Liver (tissue), 8 donors: ENCODE measurements at regions not wholly inside any gene's neighbourhood (a gene's known extent, or its start where the extent isn't known, plus 50 kb on each side); places are given as distances from the start of the nearest gene placed in this dataset.

Experiments
- DNase-seq: peaks from one replicate; pipeline ENCODE4 v3.0.0-alpha.2; 2017; ENCODE audit warnings: low spot score
- H3K27ac ChIP-seq, 2 donors: one replicate each; pipeline ENCODE4 v1.7.0; 2013; ENCODE audit warnings: inconsistent platforms in 2 of 2, low read length in 2 of 2, control low read depth in 1 of 2, low read depth in 1 of 2, mild to moderate bottlenecking in 1 of 2
- H3K27me3 ChIP-seq, 4 donors: one replicate each; pipeline versions ENCODE4 v1.6.1 to v1.7.0; 2013; ENCODE audit warnings: low read length in 3 of 4, inconsistent platforms in 1 of 4, mild to moderate bottlenecking in 1 of 4, moderate library complexity in 1 of 4; ENCODE audit not compliant: control insufficient read depth in 4 of 4, insufficient read depth in 4 of 4
- H3K36me3 ChIP-seq, 4 donors: one replicate each; pipeline versions ENCODE4 v1.6.1 to v1.7.0; 2013; ENCODE audit warnings: low read length in 3 of 4, mild to moderate bottlenecking in 3 of 4, low read depth in 1 of 4, moderate library complexity in 1 of 4; ENCODE audit not compliant: control insufficient read depth in 4 of 4, insufficient read depth in 3 of 4
- H3K4me1 ChIP-seq, 4 donors: one replicate each; pipeline versions ENCODE4 v1.6.1 to v1.7.0; 2013; ENCODE audit warnings: low read length in 3 of 4, mild to moderate bottlenecking in 3 of 4, moderate library complexity in 1 of 4; ENCODE audit not compliant: control insufficient read depth in 4 of 4, insufficient read depth in 4 of 4
- H3K4me3 ChIP-seq, 3 donors: one replicate each; pipeline versions ENCODE4 v1.6.1 to v1.7.0; 2013; ENCODE audit warnings: low read length in 3 of 3, control low read depth in 1 of 3, low read depth in 1 of 3, mild to moderate bottlenecking in 1 of 3
- H3K9ac ChIP-seq, 2 donors: one replicate each; pipeline ENCODE4 v1.7.0; 2013; ENCODE audit warnings: low read length in 2 of 2, mild to moderate bottlenecking in 2 of 2, moderate library complexity in 2 of 2, control low read depth in 1 of 2, low read depth in 1 of 2
- H3K9me3 ChIP-seq, 4 donors: one replicate each; pipeline versions ENCODE4 v1.6.1 to v1.7.0; 2013; ENCODE audit warnings: low read length in 3 of 4; ENCODE audit not compliant: control insufficient read depth in 4 of 4
- ATF3 ChIP-seq: IDR thresholded peaks from 2 replicates; pipeline ENCODE4 v1.6.1; 2016; ENCODE audit warnings: antibody characterized with exemption
- CTCF ChIP-seq: fragments of 150-350 bp; IDR thresholded peaks from 2 replicates; pipeline ENCODE4 v1.5.1; 2017; ENCODE audit warnings: improper control_type of control experiment, low read depth, low read length; ENCODE audit not compliant: missing input control
- EGR1 ChIP-seq, 2 donors: IDR thresholded peaks; 2 replicates each; pipeline ENCODE4 v1.6.1; 2016 to 2018; ENCODE audit warnings: antibody characterized with exemption in 2 of 2, low read depth in 2 of 2
- FOXA1 ChIP-seq: IDR thresholded peaks from 2 replicates; pipeline ENCODE4 v1.6.1; 2016; ENCODE audit warnings: antibody characterized with exemption
- FOXA2 ChIP-seq: IDR thresholded peaks from 2 replicates; pipeline ENCODE4 v1.6.1; 2016; ENCODE audit warnings: antibody characterized with exemption
- GABPA ChIP-seq, 2 donors: IDR thresholded peaks in 1 of 2; conservative IDR thresholded peaks in 1 of 2; 2 replicates each; pipeline ENCODE4 v1.6.1; 2016; ENCODE audit warnings: antibody characterized with exemption in 2 of 2, mild to moderate bottlenecking in 1 of 2, moderate library complexity in 1 of 2
- HNF4A ChIP-seq, 2 donors: conservative IDR thresholded peaks; 2 replicates each; pipeline ENCODE4 v1.6.1; 2016; ENCODE audit warnings: antibody characterized with exemption in 2 of 2, mild to moderate bottlenecking in 2 of 2
- HNF4G ChIP-seq: IDR thresholded peaks from 2 replicates; pipeline ENCODE4 v1.6.1; 2016; ENCODE audit warnings: antibody characterized with exemption
- JUND ChIP-seq, 2 donors: IDR thresholded peaks; 2 replicates each; pipeline ENCODE4 v1.6.1; 2016; ENCODE audit warnings: antibody characterized with exemption in 2 of 2
- MAX ChIP-seq: IDR thresholded peaks from 2 replicates; pipeline ENCODE4 v1.6.1; 2016; ENCODE audit warnings: antibody characterized with exemption
- NR2F2 ChIP-seq: IDR thresholded peaks from 2 replicates; pipeline ENCODE4 v1.6.1; 2016; ENCODE audit warnings: antibody characterized with exemption
- RAD21 ChIP-seq, 2 donors: IDR thresholded peaks; 2 replicates each; pipeline ENCODE4 v1.6.1; 2016; ENCODE audit warnings: antibody characterized with exemption in 2 of 2, mild to moderate bottlenecking in 2 of 2
- REST ChIP-seq: IDR thresholded peaks from 2 replicates; pipeline ENCODE4 v1.6.1; 2016; ENCODE audit warnings: antibody characterized with exemption, mild to moderate bottlenecking
- RXRA ChIP-seq, 2 donors: IDR thresholded peaks; 2 replicates each; pipeline ENCODE4 v1.6.1; 2017 to 2018; ENCODE audit warnings: antibody characterized with exemption in 2 of 2, mild to moderate bottlenecking in 1 of 2
- SP1 ChIP-seq: IDR thresholded peaks from 2 replicates; pipeline ENCODE4 v1.6.1; 2018; ENCODE audit warnings: antibody characterized with exemption, mild to moderate bottlenecking
- TAF1 ChIP-seq: conservative IDR thresholded peaks from 2 replicates; pipeline ENCODE4 v1.6.1; 2016; ENCODE audit warnings: antibody characterized with exemption, mild to moderate bottlenecking
- YY1 ChIP-seq: IDR thresholded peaks from 2 replicates; pipeline ENCODE4 v1.6.1; 2016; ENCODE audit warnings: antibody characterized with exemption, mild to moderate bottlenecking
- WGBS: extraction: QIAGEN DNeasy Blood & Tissue Kit; methylation state at CpG from one replicate; pipeline ENCODE4 v1.1.7; 2013; 5-methylcytosine and 5-hydroxymethylcytosine counted together
- donor health status: healthy.
- donor health status: healthy.
- donor health status: healthy.
- donor health status: healthy.
- donor health status: healthy.

- H3K4me3 ChIP-seq: no peak overlapping the region
- no peak for DNase-seq
- no peaks in the 10 kb centered on the region for H3K27me3 ChIP-seq
- no peak overlapping the region for H3K9ac ChIP-seq
- 86% methylated on average over 8 of the region's 8 CpGs for WGBS
- TF ChIP-seq NR2F2 (no peak), RAD21 (IDR thresholded peaks at IDR 0.05) (no peak), MAX (no peak), JUND (IDR thresholded peaks at IDR 0.05) (no peak), SP1 (no peak), YY1 (no peak), CTCF (no peak), HNF4G (no peak), HNF4A (conservative IDR thresholded peaks at IDR 0.05) (no peak), FOXA2 (no peak), FOXA1 (no peak), REST (no peak), EGR1 (IDR thresholded peaks at IDR 0.05; ENCODE audit: low read depth in 2 of 2) (no peak), TAF1 (no peak), GABPA (IDR thresholded peaks at IDR 0.05 in 1 of 2, conservative IDR thresholded peaks at IDR 0.05 in 1 of 2) (no peak), ATF3 (no peak), RXRA (IDR thresholded peaks at IDR 0.05) (no peak)
- peaks cover 0 to 4% (median 2%) of the 10 kb centered on the region in 4 donors for H3K4me1 ChIP-seq
- H3K27ac ChIP-seq: no peak overlapping the region
- H3K36me3 ChIP-seq: no peaks in the 10 kb centered on the region
- no peaks in the 10 kb centered on the region for H3K9me3 ChIP-seq
Measured at GRCh38 chr10:83229991-83230390, 909.3 kb upstream of the GHITM start.

- no peak overlapping the region for H3K9ac ChIP-seq
- H3K27ac ChIP-seq: no peak overlapping the region
- H3K4me1 ChIP-seq: peaks cover 0 to 4% (median 2%) of the 10 kb centered on the region in 4 donors
- no peak for DNase-seq
- no peak for TF ChIP-seq FOXA1
- TF ChIP-seq GABPA (IDR thresholded peaks at IDR 0.05 in 1 of 2, conservative IDR thresholded peaks at IDR 0.05 in 1 of 2): no peak
- TF ChIP-seq ATF3: no peak
- TF ChIP-seq EGR1 (IDR thresholded peaks at IDR 0.05; ENCODE audit: low read depth in 2 of 2): no peak
- H3K4me3 ChIP-seq: no peak overlapping the region
- 88% methylated on average over 1 of the region's 1 CpG for WGBS
- no peaks in the 10 kb centered on the region for H3K9me3 ChIP-seq
- no peaks in the 10 kb centered on the region for H3K36me3 ChIP-seq
- H3K27me3 ChIP-seq: no peaks in the 10 kb centered on the region
Measured at GRCh38 chr10:83233691-83234090, 905.6 kb upstream of the GHITM start.
